Osteocyte (in vitro differentiated cells): ENCODE measurements at regions not wholly inside any gene's neighbourhood (a gene's known extent, or its start where the extent isn't known, plus 50 kb on each side); places are given as distances from the start of the nearest gene placed in this dataset.
"Not testable (repeated sequence)": the region's sequence is repeated elsewhere in the genome, so short reads cannot be mapped to it uniquely, and the experiment has no call there.

ENCODE experiments used
- DNase-seq: peaks from one replicate; pipeline ENCODE4 v3.0.0; 2021; ENCODE audit warnings: mixed read lengths; ENCODE audit not compliant: unreplicated experiment; ENCODE audit errors: extremely low spot score
- H3K27ac Mint-ChIP-seq: one replicate; pipeline ENCODE4 v1.8.0; 2021; ENCODE audit warnings: mild to moderate bottlenecking, mixed read lengths; ENCODE audit not compliant: unreplicated experiment
- H3K27me3 Mint-ChIP-seq: one replicate; pipeline ENCODE4 v1.8.0; 2021; ENCODE audit warnings: mixed read lengths; ENCODE audit not compliant: unreplicated experiment
- H3K36me3 Mint-ChIP-seq: one replicate; pipeline ENCODE4 v1.8.0; 2021; ENCODE audit warnings: mixed read lengths; ENCODE audit not compliant: unreplicated experiment
- H3K4me1 Mint-ChIP-seq: one replicate; pipeline ENCODE4 v1.8.0; 2021; ENCODE audit warnings: mixed read lengths; ENCODE audit not compliant: unreplicated experiment
- H3K4me3 Mint-ChIP-seq: one replicate; pipeline ENCODE4 v1.8.0; 2021; ENCODE audit warnings: mild to moderate bottlenecking, moderate library complexity, mixed read lengths; ENCODE audit not compliant: unreplicated experiment
- H3K9me3 Mint-ChIP-seq: one replicate; pipeline ENCODE4 v1.8.0; 2021; ENCODE audit warnings: mixed read lengths; ENCODE audit not compliant: unreplicated experiment
- TF ChIP-seq, protein P1 (sequence below): fragments of 200-600 bp; sonication (generic); IDR thresholded peaks from 2 replicates; pipeline ENCODE4 v1.5.0; 2021; ENCODE audit warnings: antibody characterized with exemption, mild to moderate bottlenecking, moderate library complexity

DNA sequence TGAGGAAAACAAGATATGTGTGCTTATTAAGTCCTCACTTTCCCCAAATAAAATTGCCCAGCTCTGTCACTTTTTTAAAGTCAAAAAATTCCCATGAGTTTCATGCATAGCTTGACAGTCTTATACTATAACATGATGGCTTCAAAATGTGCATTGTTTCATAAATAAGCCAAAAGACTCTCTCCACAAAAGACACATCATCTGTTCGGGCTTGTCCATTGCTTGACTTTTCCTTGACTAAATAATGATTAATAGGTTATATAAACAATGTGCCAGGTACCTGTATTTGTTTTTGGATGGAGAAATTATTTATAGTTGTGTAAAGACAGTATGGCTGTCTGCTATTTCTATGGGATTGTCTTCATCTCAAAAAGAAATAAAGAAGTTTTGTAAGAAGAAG, 329.2 kb upstream of the KLF3 start:
- peaks cover 8% of the 10 kb centered on the region for H3K36me3 Mint-ChIP-seq
- DNase-seq = no peak
- peaks cover 15% of the 10 kb centered on the region for H3K27me3 Mint-ChIP-seq
- H3K4me3 Mint-ChIP-seq = no peak overlapping the region
- no peak overlapping the region for H3K27ac Mint-ChIP-seq
- H3K9me3 Mint-ChIP-seq = peaks cover 15% of the 10 kb centered on the region
- peaks cover 7% of the 10 kb centered on the region for H3K4me1 Mint-ChIP-seq
- TF ChIP-seq, protein P1, sequence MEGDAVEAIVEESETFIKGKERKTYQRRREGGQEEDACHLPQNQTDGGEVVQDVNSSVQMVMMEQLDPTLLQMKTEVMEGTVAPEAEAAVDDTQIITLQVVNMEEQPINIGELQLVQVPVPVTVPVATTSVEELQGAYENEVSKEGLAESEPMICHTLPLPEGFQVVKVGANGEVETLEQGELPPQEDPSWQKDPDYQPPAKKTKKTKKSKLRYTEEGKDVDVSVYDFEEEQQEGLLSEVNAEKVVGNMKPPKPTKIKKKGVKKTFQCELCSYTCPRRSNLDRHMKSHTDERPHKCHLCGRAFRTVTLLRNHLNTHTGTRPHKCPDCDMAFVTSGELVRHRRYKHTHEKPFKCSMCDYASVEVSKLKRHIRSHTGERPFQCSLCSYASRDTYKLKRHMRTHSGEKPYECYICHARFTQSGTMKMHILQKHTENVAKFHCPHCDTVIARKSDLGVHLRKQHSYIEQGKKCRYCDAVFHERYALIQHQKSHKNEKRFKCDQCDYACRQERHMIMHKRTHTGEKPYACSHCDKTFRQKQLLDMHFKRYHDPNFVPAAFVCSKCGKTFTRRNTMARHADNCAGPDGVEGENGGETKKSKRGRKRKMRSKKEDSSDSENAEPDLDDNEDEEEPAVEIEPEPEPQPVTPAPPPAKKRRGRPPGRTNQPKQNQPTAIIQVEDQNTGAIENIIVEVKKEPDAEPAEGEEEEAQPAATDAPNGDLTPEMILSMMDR = no peak

DNA sequence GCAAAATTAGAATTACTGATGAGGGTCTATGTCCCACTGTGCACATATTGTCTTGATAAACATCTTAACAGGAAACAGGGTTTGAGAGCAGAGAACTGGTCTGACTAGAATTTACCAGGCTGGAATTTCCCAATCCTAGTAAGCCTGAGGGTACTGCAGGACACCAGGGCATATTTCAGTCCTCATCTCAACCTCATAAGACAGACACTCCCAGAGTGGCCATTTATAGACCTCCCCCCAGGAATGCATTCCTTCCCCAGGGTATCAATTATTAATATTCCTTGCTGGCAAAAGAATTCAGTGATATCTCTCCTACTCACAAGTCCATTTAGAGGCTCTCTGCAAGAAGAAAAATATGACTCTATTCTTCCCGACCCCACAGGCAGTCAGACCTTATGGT, 325.1 kb upstream of the KLF3 start:
- H3K4me3 Mint-ChIP-seq, H3K27ac Mint-ChIP-seq, H3K4me1 Mint-ChIP-seq, H3K36me3 Mint-ChIP-seq, DNase-seq: not testable (repeated sequence)
- peaks cover 15% of the 10 kb centered on the region for H3K9me3 Mint-ChIP-seq
- H3K27me3 Mint-ChIP-seq = peaks cover 35% of the 10 kb centered on the region

DNA sequence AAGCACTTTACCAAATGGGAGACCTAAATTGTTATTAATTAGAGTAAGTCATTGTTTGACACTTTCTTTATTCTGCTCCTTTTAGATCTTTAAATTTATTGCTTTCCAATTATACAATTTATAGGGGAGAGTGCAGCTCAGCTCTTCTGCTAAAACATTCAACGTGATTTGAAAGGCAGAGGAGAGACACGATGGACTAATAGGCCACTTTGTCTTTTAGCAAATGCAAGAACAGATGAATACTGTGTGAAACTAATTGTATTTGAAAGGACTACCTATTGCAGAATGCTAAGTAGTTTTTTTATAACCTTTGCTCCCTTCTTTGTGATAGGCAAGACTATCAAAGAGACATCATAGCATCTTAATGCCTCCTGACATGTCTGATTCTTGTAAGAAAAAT, 320.4 kb upstream of the KLF3 start:
- no peak for DNase-seq
- Mint-ChIP-seq H3K36me3 (peaks cover under 1% of the 10 kb centered on the region), H3K4me1 (no peaks in the 10 kb centered on the region), H3K9me3 (peaks cover 21% of the 10 kb centered on the region), H3K27me3 (peaks cover 42% of the 10 kb centered on the region), H3K4me3 (no peak overlapping the region), H3K27ac (no peak overlapping the region)
- TF ChIP-seq, protein P1 = no peak

DNA sequence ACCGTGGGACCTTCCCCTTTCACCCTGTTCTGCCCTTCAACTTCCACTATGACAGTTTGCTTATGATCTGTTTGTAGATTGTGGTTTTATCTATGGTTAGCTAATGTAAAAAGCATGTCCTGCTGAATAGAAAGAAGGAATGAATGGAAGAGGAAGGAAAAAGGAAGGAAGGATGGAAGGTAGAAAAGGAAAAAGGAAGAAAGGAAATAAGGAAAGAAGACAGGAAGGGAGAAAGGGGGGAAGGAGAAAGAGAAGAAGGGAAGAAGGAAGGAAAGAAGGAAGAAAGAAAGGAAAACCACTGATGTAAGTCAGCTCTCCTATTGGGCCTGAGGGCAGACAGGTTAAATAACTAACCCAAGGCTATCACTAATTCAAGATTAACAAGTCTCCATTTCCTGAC, 319.1 kb upstream of the KLF3 start:
- no peak overlapping the region for H3K4me3 Mint-ChIP-seq
- TF ChIP-seq, protein P1 = no peak
- DNase-seq = no peak
- H3K9me3 Mint-ChIP-seq = peaks cover 14% of the 10 kb centered on the region
- H3K27me3 Mint-ChIP-seq = peaks cover 48% of the 10 kb centered on the region
- H3K4me1 Mint-ChIP-seq = no peaks in the 10 kb centered on the region
- H3K27ac Mint-ChIP-seq = no peak overlapping the region
- no peaks in the 10 kb centered on the region for H3K36me3 Mint-ChIP-seq

DNA sequence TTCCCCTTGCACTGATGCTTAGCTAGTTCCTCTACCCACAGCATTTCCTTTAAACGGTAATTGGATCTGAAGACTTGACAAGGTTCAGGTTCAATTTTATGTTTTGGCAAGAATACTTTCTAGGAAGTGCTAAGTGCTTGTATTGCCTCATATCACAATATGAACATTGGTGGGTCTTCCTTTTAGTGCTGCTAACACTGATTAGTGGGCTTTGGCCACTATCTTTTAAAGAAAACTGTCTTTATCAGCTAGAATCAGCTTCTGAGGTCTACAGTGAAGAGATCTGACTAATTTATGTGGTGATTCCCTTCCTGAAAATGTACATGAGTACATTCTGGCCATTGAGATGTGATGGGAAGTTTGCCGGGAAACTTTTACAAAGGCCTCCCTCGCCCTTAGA, 316.7 kb upstream of the KLF3 start:
- H3K27me3 Mint-ChIP-seq = peaks cover 47% of the 10 kb centered on the region
- H3K4me3 Mint-ChIP-seq = no peak overlapping the region
- TF ChIP-seq, protein P1 = no peak
- no peaks in the 10 kb centered on the region for H3K36me3 Mint-ChIP-seq
- H3K27ac Mint-ChIP-seq = no peak overlapping the region
- H3K4me1 Mint-ChIP-seq = no peaks in the 10 kb centered on the region
- peaks cover 23% of the 10 kb centered on the region for H3K9me3 Mint-ChIP-seq
- no peak for DNase-seq

DNA sequence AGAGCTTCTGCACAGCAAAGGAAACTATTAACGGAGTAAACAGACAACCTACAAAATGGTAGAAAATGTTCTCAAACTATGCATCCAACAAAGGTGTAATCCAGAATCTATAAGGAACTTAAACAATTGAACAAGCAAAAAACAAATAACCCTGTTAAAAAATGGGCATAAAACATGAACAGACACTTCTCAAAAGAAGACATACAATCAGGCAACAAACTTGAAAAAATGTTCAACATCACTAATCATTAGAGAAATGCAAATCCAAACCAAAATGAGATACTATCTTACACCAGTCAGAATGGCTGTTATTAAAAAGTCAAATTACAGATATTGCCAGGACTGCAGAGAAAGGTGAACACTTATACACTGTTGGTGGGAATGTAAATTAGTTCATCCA, 309.6 kb upstream of the KLF3 start:
- peaks cover 32% of the 10 kb centered on the region for H3K9me3 Mint-ChIP-seq
- TF ChIP-seq, protein P1 = no peak
- no peaks in the 10 kb centered on the region for H3K36me3 Mint-ChIP-seq
- no peak overlapping the region for H3K27ac Mint-ChIP-seq
- peaks cover 8% of the 10 kb centered on the region for H3K4me1 Mint-ChIP-seq
- H3K4me3 Mint-ChIP-seq = no peak overlapping the region
- H3K27me3 Mint-ChIP-seq = peaks cover 20% of the 10 kb centered on the region
- DNase-seq = no peak
